Keratinocyte (primary cell): ENCODE measurements at regions not wholly inside any gene's neighbourhood (a gene's known extent, or its start where the extent isn't known, plus 50 kb on each side); places are given as distances from the start of the nearest gene placed in this dataset.

Source experiments
- CTCF ChIP-seq, 3 experiments: IDR thresholded peaks in 1 of 3; conservative IDR thresholded peaks in 1 of 3; optimal IDR thresholded peaks in 1 of 3; 2 replicates in 2 of 3; 3 replicates in 1 of 3; pipeline versions ENCODE3 to v1.5.1; 2011; ENCODE audit warnings: low read length in 3 of 3, mild to moderate bottlenecking in 3 of 3, moderate library complexity in 2 of 3, control low read depth in 1 of 3, inconsistent platforms in 1 of 3; ENCODE audit not compliant: insufficient read depth in 2 of 3; ENCODE audit errors: extremely low read depth in 1 of 3
- EZH2 ChIP-seq: IDR thresholded peaks from one replicate; pipeline ENCODE4 v1.6.1; 2012; ENCODE audit warnings: inconsistent platforms, mild to moderate bottlenecking, low read length, moderate library complexity

- no peak for TF ChIP-seq CTCF (optimal IDR thresholded peaks at IDR 0.05 in 1 of 3, IDR thresholded peaks at IDR 0.05 in 1 of 3, conservative IDR thresholded peaks at IDR 0.05 in 1 of 3; ENCODE audit: extremely low read depth in 1 of 3, insufficient read depth in 2 of 3, low read length in 3 of 3)
- no peak for TF ChIP-seq EZH2
Observed at GRCh38 chr2:58476556-58476955, 235.4 kb upstream of the FANCL start.
